Adipocyte (in vitro differentiated cells): ENCODE measurements at regions not wholly inside any gene's neighbourhood (a gene's known extent, or its start where the extent isn't known, plus 50 kb on each side); places are given as distances from the start of the nearest gene placed in this dataset.
"Not testable (repeated sequence)": the region's sequence is repeated elsewhere in the genome, so short reads cannot be mapped to it uniquely, and the experiment has no call there.

Experiments
- DNase-seq: peaks from one replicate; pipeline ENCODE4 v3.0.0-alpha.2; 2015; ENCODE audit warnings: low read depth
- H3K27me3 ChIP-seq: replicated peaks from 2 replicates; pipeline ENCODE4 v1.7.0; 2013; ENCODE audit warnings: mild to moderate bottlenecking, low read length, moderate library complexity; ENCODE audit not compliant: control insufficient read depth, insufficient read depth
- H3K36me3 ChIP-seq: 2 replicates; pipeline ENCODE4 v1.7.0; 2013; ENCODE audit warnings: low read length, mild to moderate bottlenecking, moderate library complexity; ENCODE audit not compliant: control insufficient read depth, insufficient read depth, severe bottlenecking
- H3K4me1 ChIP-seq: 2 replicates; pipeline ENCODE4 v1.7.0; 2013; ENCODE audit warnings: mild to moderate bottlenecking, low read length, moderate library complexity; ENCODE audit not compliant: control insufficient read depth, insufficient read depth
- H3K4me3 ChIP-seq: 2 replicates; pipeline ENCODE4 v1.7.0; 2013; ENCODE audit warnings: mild to moderate bottlenecking, low read length, moderate library complexity
- H3K9ac ChIP-seq: 2 replicates; pipeline ENCODE4 v1.7.0; 2013; ENCODE audit warnings: mild to moderate bottlenecking, low read length, moderate library complexity
- H3K9me3 ChIP-seq: 2 replicates; pipeline ENCODE4 v1.7.0; 2013; ENCODE audit warnings: mild to moderate bottlenecking, low read length, moderate library complexity; ENCODE audit not compliant: control insufficient read depth

DNA sequence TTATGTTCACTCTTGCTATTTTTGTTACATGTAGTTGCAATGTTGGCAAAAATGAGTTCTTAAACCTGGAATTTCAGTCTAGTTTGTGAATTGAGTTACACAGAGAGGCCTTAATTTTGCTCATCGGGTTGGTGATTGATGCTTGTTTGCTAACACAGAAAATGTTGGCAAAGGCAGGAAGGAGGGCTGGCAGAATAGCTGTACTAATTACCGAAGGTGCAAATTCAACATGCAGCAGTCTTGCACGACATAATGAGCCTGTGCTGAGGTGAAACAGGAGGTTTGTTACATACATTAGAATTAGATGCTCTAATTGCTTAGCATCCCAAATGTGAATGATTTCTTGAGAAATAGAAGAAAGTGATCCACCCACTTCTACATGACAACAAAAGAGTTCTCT, 475.0 kb upstream of the TOM1L1 start:
- H3K9ac ChIP-seq = no peak overlapping the region
- no peak for DNase-seq
- H3K36me3 ChIP-seq = no peaks in the 10 kb centered on the region
- H3K9me3 ChIP-seq = no peaks in the 10 kb centered on the region
- no peak overlapping the region for H3K4me3 ChIP-seq
- H3K4me1 ChIP-seq = no peaks in the 10 kb centered on the region
- H3K27me3 ChIP-seq = no peaks in the 10 kb centered on the region

DNA sequence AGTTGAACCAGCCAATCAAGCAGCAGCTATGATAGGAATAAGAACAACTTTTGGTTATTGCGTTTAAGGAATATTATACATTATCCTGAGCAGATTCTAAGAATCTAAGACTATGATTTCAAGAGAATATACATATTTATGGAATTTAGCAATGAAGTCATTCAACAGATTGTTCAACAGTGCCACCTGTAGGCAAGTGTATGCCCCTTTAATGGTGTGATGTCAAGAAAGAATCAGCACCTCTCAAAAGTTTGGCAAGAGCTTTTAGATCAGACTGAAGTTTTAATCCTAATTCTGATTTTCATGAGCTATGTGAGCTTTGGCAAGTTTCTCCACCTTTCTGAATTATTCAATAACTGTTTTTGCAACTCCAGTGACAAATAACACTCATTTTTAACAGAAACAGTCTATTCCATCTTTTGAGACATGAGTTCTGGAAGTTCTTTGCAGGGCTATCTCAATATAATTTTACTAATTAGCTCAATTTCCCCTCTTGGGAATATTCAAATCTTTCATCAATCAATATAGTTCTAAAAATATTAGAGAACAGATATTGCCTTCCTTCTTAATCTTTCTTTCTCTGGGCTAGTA, 474.3 kb upstream of the TOM1L1 start:
- no peaks in the 10 kb centered on the region for H3K27me3 ChIP-seq

DNA sequence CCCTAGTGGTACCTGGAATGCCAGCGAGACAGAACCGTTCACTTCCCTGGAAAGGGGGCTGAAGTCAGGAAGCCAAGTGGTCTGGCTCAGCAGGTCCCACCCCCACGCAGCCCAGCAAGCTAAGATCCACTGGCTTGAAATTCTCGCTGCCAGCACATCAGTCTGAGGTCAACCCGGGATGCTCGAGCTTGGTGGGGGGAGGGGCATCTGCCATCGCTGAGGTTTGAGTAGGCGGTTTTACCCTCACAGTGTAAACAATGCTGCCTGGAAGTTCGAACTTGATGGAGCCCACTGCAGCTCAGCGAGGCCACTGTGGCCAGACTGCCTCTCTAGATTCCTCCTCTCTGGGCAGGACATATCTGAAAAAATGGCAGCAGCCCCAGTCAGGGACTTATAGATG, 464.7 kb upstream of the TOM1L1 start:
- no peaks in the 10 kb centered on the region for H3K4me1 ChIP-seq

More for the DNA sequence above, 474.3 kb upstream of the TOM1L1 start:
- no peak overlapping the region for H3K9ac ChIP-seq
- no peaks in the 10 kb centered on the region for H3K36me3 ChIP-seq
- no peaks in the 10 kb centered on the region for H3K9me3 ChIP-seq
- H3K4me3 ChIP-seq = no peak overlapping the region
- no peaks in the 10 kb centered on the region for H3K4me1 ChIP-seq
- DNase-seq = no peak

DNA sequence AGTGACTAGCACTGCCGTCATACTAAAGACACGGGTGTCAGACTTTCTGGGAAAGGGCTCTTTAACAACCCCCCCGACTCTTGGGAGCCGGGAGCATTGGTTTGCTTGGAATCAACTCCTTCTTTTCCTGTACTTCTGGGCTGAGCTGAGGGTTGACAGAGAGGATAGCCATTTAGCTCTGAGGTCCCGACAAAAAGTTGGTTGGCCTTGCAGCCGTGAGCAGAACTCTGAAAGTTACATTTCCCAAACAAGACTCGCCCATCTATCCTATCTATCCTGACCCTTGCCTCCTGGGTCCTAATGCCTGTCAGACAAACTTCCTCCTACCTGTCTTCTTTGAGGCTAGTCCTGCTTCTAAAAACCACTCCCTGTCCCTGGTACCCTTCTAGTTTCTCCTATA, 460.8 kb upstream of the TOM1L1 start:
- DNase-seq = no peak
- no peaks in the 10 kb centered on the region for H3K4me1 ChIP-seq
- H3K9me3 ChIP-seq = peaks cover 4% of the 10 kb centered on the region
- H3K36me3 ChIP-seq = no peaks in the 10 kb centered on the region
- H3K9ac ChIP-seq = no peak overlapping the region
- no peaks in the 10 kb centered on the region for H3K27me3 ChIP-seq
- H3K4me3 ChIP-seq = no peak overlapping the region

More for the DNA sequence above, 464.7 kb upstream of the TOM1L1 start:
- H3K9ac ChIP-seq = no peak overlapping the region
- H3K9me3 ChIP-seq = no peaks in the 10 kb centered on the region
- H3K4me3 ChIP-seq = no peak overlapping the region
- DNase-seq = no peak
- no peaks in the 10 kb centered on the region for H3K27me3 ChIP-seq
- no peaks in the 10 kb centered on the region for H3K36me3 ChIP-seq

DNA sequence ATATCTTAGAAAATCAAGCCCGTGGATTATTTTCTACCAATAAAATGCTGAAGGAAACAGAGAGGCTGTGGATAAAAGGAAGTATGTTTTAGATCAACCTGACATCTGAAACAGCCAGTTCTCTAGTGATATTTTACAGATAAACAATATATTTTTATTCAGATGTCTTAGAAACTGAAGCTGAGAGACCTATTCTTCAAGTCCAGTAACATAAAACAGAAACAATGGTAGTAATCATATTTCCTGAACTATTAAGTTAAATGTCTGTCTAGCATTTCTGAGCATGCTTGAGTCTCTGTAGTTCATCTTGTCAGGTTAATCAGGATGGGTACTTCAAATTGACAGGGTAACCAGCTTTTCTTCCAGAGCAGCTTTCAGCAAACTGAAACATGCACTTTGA, 449.6 kb upstream of the TOM1L1 start:
- peaks cover 17% of the 10 kb centered on the region for H3K9me3 ChIP-seq
- no peak overlapping the region for H3K4me3 ChIP-seq
- no peaks in the 10 kb centered on the region for H3K36me3 ChIP-seq
- no peak for DNase-seq
- H3K9ac ChIP-seq = no peak overlapping the region
- no peaks in the 10 kb centered on the region for H3K4me1 ChIP-seq
- H3K27me3 ChIP-seq = no peaks in the 10 kb centered on the region

DNA sequence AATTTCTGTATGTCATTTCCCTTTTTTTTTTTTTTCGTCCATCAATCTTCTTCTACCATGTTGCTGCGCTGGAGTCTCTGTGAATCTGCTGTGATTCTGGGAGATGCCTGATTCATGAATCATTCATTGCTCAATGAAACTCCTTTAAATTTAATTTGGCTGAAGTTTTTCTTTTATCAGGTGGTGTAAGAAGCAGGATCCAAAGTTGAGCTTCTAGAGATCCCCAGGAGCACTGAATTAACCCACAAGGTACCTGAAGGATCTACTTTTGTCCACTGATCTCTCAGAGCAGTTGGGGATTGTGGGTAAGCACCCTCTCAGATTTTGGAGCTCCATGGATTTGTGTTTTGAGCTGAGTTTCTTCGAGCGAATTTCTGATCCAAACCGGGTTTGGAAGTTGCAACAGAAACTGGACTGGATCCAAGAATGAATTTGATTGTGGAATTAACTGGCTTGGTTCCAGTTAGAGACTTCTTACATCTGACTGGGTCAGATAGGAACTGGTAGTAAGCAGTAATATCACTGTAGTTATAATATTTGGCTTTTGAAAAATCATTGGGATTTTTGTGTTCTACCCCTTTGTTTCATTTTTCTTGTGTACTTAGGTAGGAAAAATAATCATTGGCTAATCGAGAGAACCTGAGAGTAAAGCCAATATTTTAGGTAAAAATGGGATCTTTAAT, 447.8 kb upstream of the TOM1L1 start:
- H3K9me3 ChIP-seq = peaks cover 20% of the 10 kb centered on the region
- no peaks in the 10 kb centered on the region for H3K36me3 ChIP-seq
- no peak overlapping the region for H3K9ac ChIP-seq
- H3K4me1 ChIP-seq = no peaks in the 10 kb centered on the region
- H3K4me3 ChIP-seq = no peak overlapping the region
- no peak for DNase-seq
- H3K27me3 ChIP-seq = no peaks in the 10 kb centered on the region

DNA sequence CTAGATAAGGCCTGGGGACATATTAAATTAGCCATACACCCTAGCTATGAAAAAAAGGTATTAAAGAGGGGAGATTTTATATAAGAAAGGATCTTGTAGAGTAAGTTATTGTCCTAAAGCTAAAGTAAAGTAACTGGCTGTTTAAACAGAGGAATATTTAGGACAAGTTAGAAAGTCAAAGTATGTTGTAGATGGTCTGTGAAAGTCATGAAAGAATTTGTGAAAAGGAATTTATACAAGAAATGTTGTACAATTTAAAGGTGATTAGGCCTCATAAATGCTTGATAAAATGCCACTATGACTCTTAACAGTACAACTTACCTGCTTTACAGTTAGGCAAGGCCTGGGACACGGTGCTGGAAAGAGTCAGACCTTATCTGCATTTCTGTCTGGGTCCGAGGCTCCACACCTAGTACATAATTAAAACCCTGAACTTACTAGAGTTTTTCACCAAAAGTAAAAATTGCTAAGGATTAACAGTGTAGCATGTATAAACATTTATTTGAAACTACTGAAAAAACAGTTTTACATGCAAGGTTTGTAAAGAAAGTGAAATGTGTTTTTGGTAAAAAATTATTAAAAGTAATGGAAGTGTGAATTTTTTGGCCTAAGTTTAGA, 445.3 kb upstream of the TOM1L1 start:
- Histone ChIP-seq H3K4me3 (no peak overlapping the region), H3K36me3 (no peaks in the 10 kb centered on the region), H3K4me1 (no peaks in the 10 kb centered on the region), H3K9ac (no peak overlapping the region), H3K27me3 (no peaks in the 10 kb centered on the region), H3K9me3 (peaks cover 20% of the 10 kb centered on the region)
- no peak for DNase-seq

DNA sequence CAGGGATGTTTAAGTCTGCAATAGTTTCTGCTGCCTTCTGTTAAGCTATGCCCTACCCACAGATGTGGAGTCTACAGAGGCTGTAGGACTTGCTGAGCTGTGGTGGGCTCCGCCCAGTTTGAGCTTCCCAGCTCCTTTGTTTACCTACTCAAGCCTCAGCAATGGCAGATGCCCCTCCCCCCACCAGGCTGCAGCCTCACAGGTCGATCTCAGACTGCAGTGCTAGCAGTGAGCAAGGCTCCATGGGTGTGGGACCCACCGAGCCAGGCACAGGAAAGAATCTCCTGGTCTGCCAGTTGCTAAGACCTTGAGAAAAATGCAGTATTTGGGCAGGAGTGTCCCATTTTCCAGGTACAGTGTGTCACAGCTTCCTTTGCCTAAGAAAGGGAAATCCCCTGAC, 435.2 kb upstream of the TOM1L1 start:
- DNase-seq, H3K9me3 ChIP-seq, H3K9ac ChIP-seq: not testable (repeated sequence)

DNA sequence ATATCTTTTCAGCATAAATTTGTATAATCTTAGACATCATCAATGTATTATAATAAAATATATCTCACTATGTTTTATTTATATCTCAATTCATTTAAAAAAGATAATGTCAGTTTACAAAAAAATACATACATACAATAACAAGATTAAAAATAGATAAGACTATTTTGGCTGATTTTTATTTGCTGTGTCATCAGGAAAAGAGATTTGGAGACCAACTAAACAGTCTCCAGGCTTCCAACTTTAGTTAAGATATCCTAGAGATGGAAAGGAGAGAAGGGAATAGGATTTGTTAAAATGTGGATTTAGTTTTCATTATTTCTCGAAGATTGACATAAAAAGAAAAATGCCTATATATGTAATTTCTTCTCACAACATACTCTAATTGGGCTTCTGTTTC, 433.8 kb upstream of the TOM1L1 start:
- Histone ChIP-seq H3K9ac (no peak overlapping the region), H3K36me3 (no peaks in the 10 kb centered on the region), H3K4me3 (no peak overlapping the region), H3K9me3 (no peaks in the 10 kb centered on the region), H3K27me3 (no peaks in the 10 kb centered on the region), H3K4me1 (no peaks in the 10 kb centered on the region)
- DNase-seq = no peak

More for the DNA sequence above, 435.2 kb upstream of the TOM1L1 start:
- not testable (repeated sequence) for H3K27me3 ChIP-seq, H3K4me3 ChIP-seq, H3K4me1 ChIP-seq, H3K36me3 ChIP-seq

DNA sequence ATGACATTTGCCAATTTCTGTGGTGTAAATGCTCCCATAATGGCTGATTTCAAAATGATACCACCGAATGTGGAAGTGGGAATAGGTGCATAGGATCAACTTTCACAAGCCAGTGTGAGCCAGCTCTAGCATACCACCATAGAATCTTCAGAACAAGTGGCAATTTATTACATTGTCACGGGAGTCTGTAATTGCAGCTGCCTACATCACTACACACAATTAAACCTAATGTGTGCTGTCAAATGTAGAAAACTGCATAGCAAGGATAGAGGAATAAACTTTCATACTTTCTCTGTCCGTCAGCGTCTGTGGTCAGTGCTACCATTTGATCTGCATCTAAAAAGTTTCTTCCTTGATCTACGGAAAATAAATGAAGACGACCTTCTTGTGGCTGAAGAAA, 417.8 kb upstream of the TOM1L1 start:
- Histone ChIP-seq H3K36me3 (no peaks in the 10 kb centered on the region), H3K4me1 (no peaks in the 10 kb centered on the region), H3K4me3 (no peak overlapping the region), H3K27me3 (no peaks in the 10 kb centered on the region), H3K9me3 (no peaks in the 10 kb centered on the region), H3K9ac (no peak overlapping the region)
- DNase-seq = no peak

DNA sequence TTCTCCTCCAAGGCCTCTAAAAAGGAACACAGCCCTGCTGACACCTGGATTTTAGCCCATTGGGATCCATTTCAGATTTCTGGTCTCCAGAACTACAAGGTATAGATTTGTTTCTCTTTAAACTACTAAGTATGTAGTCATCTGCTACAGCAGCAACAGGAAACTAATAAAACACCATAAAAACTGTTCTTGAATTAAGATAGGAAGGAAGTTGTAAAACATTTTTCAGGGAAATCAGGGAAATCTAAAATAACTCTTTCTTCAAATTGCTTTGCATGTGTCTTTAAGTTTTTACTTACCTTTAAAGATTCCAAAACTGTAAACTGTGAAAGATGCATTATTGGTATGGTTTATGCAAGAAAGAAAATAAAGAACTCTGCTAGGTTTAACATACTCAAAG, 407.0 kb upstream of the TOM1L1 start:
- H3K27me3 ChIP-seq = no peaks in the 10 kb centered on the region
- no peak overlapping the region for H3K4me3 ChIP-seq
- no peaks in the 10 kb centered on the region for H3K9me3 ChIP-seq
- no peaks in the 10 kb centered on the region for H3K36me3 ChIP-seq
- H3K4me1 ChIP-seq = no peaks in the 10 kb centered on the region
- no peak for DNase-seq
- no peak overlapping the region for H3K9ac ChIP-seq
